H9 (cell line): ENCODE measurements at regions not wholly inside any gene's neighbourhood (a gene's known extent, or its start where the extent isn't known, plus 50 kb on each side); places are given as distances from the start of the nearest gene placed in this dataset.
"Not testable (repeated sequence)": the region's sequence is repeated elsewhere in the genome, so short reads cannot be mapped to it uniquely, and the experiment has no call there.

Source experiments
- DNase-seq: peaks from one replicate; pipeline ENCODE4 v3.0.0-alpha.2; 2017
- H2AFZ ChIP-seq: one replicate; pipeline ENCODE4 v1.6.1; 2013; ENCODE audit warnings: mild to moderate bottlenecking, low read length, control low read depth, moderate library complexity
- H2AK5ac ChIP-seq: 2 replicates; pipeline ENCODE4 v1.6.1; 2013; ENCODE audit warnings: low read length, control low read depth, mixed read lengths; ENCODE audit not compliant: insufficient read length
- H2BK120ac ChIP-seq: one replicate; pipeline ENCODE4 v1.6.1; 2013; ENCODE audit warnings: low read depth, mild to moderate bottlenecking, low read length, control low read depth, inconsistent platforms; ENCODE audit not compliant: poor library complexity, severe bottlenecking
- H2BK12ac ChIP-seq: 2 replicates; pipeline ENCODE4 v1.6.1; 2013; ENCODE audit warnings: low read length, control low read depth, mixed read lengths, low read depth; ENCODE audit not compliant: insufficient read length
- H2BK15ac ChIP-seq: 2 replicates; pipeline ENCODE4 v1.6.1; 2013; ENCODE audit warnings: low read depth, low read length, control low read depth
- H2BK20ac ChIP-seq: one replicate; pipeline ENCODE4 v1.6.1; 2013; ENCODE audit warnings: low read depth, mild to moderate bottlenecking, low read length, control low read depth, inconsistent platforms; ENCODE audit not compliant: poor library complexity, severe bottlenecking
- H2BK5ac ChIP-seq: 2 replicates; pipeline ENCODE4 v1.6.1; 2013; ENCODE audit warnings: low read length, control low read depth, mixed read lengths; ENCODE audit not compliant: insufficient read length
- H3K14ac ChIP-seq: 2 replicates; pipeline ENCODE4 v1.6.1; 2013; ENCODE audit warnings: low read length, control low read depth; ENCODE audit not compliant: insufficient read depth
- H3K18ac ChIP-seq: 2 replicates; pipeline ENCODE4 v1.6.1; 2013; ENCODE audit warnings: low read depth, mild to moderate bottlenecking, mixed read lengths, low read length, control low read depth; ENCODE audit not compliant: insufficient read length
- H3K23ac ChIP-seq: 2 replicates; pipeline ENCODE4 v1.6.1; 2013; ENCODE audit warnings: low read length, control low read depth, mixed read lengths, low read depth; ENCODE audit not compliant: insufficient read length
- H3K23me2 ChIP-seq: 2 replicates; pipeline ENCODE4 v1.6.1; 2013; ENCODE audit warnings: low read depth, mild to moderate bottlenecking, mixed read lengths, low read length, control low read depth; ENCODE audit not compliant: insufficient read length, poor library complexity, severe bottlenecking
- H3K27ac ChIP-seq: 2 replicates; pipeline ENCODE4 v1.5.1; 2013; ENCODE audit warnings: low read length, control low read depth, mixed read lengths, low read depth; ENCODE audit not compliant: insufficient read length
- H3K27me3 ChIP-seq: 2 replicates; pipeline ENCODE4 v1.6.1; 2013; ENCODE audit warnings: low read length, control low read depth, inconsistent platforms; ENCODE audit not compliant: insufficient read depth
- H3K4ac ChIP-seq: 2 replicates; pipeline ENCODE4 v1.6.1; 2013; ENCODE audit warnings: low read depth, mild to moderate bottlenecking, control low read depth, inconsistent platforms, low read length, moderate library complexity
- H3K4me1 ChIP-seq: 2 replicates; pipeline ENCODE4 v1.6.1; 2013; ENCODE audit warnings: low read length, control low read depth, inconsistent platforms; ENCODE audit not compliant: insufficient read depth
- H3K4me2 ChIP-seq: 2 replicates; pipeline ENCODE4 v1.6.1; 2013; ENCODE audit warnings: low read length, control low read depth, mixed read lengths; ENCODE audit not compliant: insufficient read length, insufficient read depth
- H3K56ac ChIP-seq: 2 replicates; pipeline ENCODE4 v1.6.1; 2013; ENCODE audit warnings: low read depth, mild to moderate bottlenecking, mixed read lengths, low read length, control low read depth; ENCODE audit not compliant: insufficient read length
- H3K79me1 ChIP-seq: 2 replicates; pipeline ENCODE4 v1.6.1; 2013; ENCODE audit warnings: low read depth, mild to moderate bottlenecking, moderate library complexity, low read length, control low read depth, inconsistent platforms; ENCODE audit not compliant: insufficient read depth, poor library complexity, severe bottlenecking
- H3K79me2 ChIP-seq: 2 replicates; pipeline ENCODE4 v1.6.1; 2013; ENCODE audit warnings: low read length, control low read depth, inconsistent platforms; ENCODE audit not compliant: insufficient read depth
- H3K9ac ChIP-seq: 2 replicates; pipeline ENCODE4 v1.6.1; 2013; ENCODE audit warnings: low read length, control low read depth, mixed read lengths; ENCODE audit not compliant: insufficient read length; ENCODE audit errors: extremely low read depth
- H3K9me3 ChIP-seq: one replicate; pipeline ENCODE4 v1.6.1; 2013; ENCODE audit warnings: low read depth, low read length, inconsistent platforms; ENCODE audit not compliant: control insufficient read depth
- H3T11ph ChIP-seq: one replicate; pipeline ENCODE4 v1.6.1; 2013; ENCODE audit warnings: mild to moderate bottlenecking, low read length, control low read depth, inconsistent platforms
- H4K20me1 ChIP-seq: one replicate; pipeline ENCODE4 v1.6.1; 2013; ENCODE audit not compliant: control insufficient read depth, insufficient read length, insufficient read depth
- H4K5ac ChIP-seq: 2 replicates; pipeline ENCODE4 v1.6.1; 2013; ENCODE audit warnings: low read depth, mild to moderate bottlenecking, mixed read lengths, low read length, control low read depth; ENCODE audit not compliant: insufficient read length
- H4K8ac ChIP-seq: replicated peaks from 2 replicates; pipeline ENCODE4 v1.6.1; 2013; ENCODE audit warnings: low read length, control low read depth, mixed read lengths, low read depth; ENCODE audit not compliant: insufficient read length
- H4K91ac ChIP-seq: 2 replicates; pipeline ENCODE4 v1.6.1; 2013; ENCODE audit warnings: low read depth, mild to moderate bottlenecking, moderate library complexity, mixed read lengths, low read length, control low read depth; ENCODE audit not compliant: insufficient read length
- H3K27ac Mint-ChIP-seq, 3 experiments: 2 replicates in 2 of 3; 3 replicates in 1 of 3; pipeline ENCODE4 v1.8.0; 2020 to 2021; ENCODE audit warnings: mixed read lengths in 3 of 3, mild to moderate bottlenecking in 1 of 3, moderate library complexity in 1 of 3
- H3K27me3 Mint-ChIP-seq: 2 replicates; pipeline ENCODE4 v1.8.0; 2021; ENCODE audit warnings: low read depth, mild to moderate bottlenecking, moderate library complexity, mixed read lengths
- H3K36me3 Mint-ChIP-seq, 3 experiments: 2 replicates in 2 of 3; 3 replicates in 1 of 3; pipeline ENCODE4 v1.8.0; 2020 to 2021; ENCODE audit warnings: low read depth in 3 of 3, mixed read lengths in 3 of 3; ENCODE audit not compliant: insufficient read depth in 1 of 3
- H3K4me1 Mint-ChIP-seq, 2 experiments: 2 replicates each; pipeline ENCODE4 v1.8.0; 2020; ENCODE audit warnings: mixed read lengths in 2 of 2
- H3K4me3 Mint-ChIP-seq, 2 experiments: 2 replicates in 1 of 2; 3 replicates in 1 of 2; pipeline ENCODE4 v1.8.0; 2020 to 2021; ENCODE audit warnings: mild to moderate bottlenecking in 2 of 2, mixed read lengths in 2 of 2, moderate library complexity in 1 of 2
- H3K9me3 Mint-ChIP-seq, 2 experiments: 2 replicates in 1 of 2; 3 replicates in 1 of 2; pipeline ENCODE4 v1.8.0; 2020; ENCODE audit warnings: mild to moderate bottlenecking in 2 of 2, mixed read lengths in 2 of 2, moderate library complexity in 1 of 2
- WGBS: extraction: QIAGEN DNeasy Blood & Tissue Kit; methylation state at CpG from one replicate; pipeline ENCODE4 v1.1.7; 2013; ENCODE audit warnings: missing lambda C conversion rate, low lambda C conversion rate, mixed read lengths; ENCODE audit not compliant: insufficient read length; ENCODE audit errors: extremely low coverage; 5-methylcytosine and 5-hydroxymethylcytosine counted together
- TF ChIP-seq, protein P1 (sequence below): fragments of 200-600 bp; sonication (generic); conservative IDR thresholded peaks from 3 replicates; pipeline ENCODE4 v1.8.0; 2021; ENCODE audit warnings: antibody characterized with exemption, mild to moderate bottlenecking

DNA sequence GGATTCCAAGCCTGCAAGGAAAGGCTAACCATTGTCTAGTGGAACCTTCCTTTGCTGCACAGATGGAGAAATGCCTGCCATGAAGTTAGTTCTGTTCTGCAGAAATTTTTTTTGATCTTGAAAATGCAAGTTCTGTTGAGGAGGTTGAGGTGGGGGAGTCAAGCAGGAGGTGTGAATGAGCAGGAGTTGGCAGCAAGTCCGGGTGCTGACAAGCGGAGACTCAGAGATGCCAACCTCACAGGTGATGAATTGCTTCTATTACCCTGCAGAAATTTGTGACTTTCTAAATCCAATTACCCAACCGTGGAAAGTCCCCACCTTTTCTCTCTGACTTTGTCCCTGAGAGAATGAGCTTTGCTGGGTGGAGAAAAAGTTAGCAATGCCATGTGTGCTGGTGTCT, 350.1 kb downstream of the DHRSX start:
- Mint-ChIP-seq H3K9me3 (peaks cover 30 to 36% of the 10 kb centered on the region in 2 experiments), H3K27ac (no peak overlapping the region), H3K36me3 (peaks cover 26 to 57% (median 35%) of the 10 kb centered on the region in 3 experiments), H3K4me1 (peaks cover 6 to 7% of the 10 kb centered on the region in 2 experiments), H3K4me3 (no peak overlapping the region; a peak in 1 of 5 replicates), H3K27me3 (no peaks in the 10 kb centered on the region; the same call in 1 of the 2 replicates)
- H3K23ac ChIP-seq, result no peak overlapping the region
- H3K14ac ChIP-seq, result no peak overlapping the region
- H3K18ac ChIP-seq, result no peak overlapping the region
- no peak overlapping the region for H2AFZ ChIP-seq
- no peak overlapping the region for H3K4me2 ChIP-seq
- no peak overlapping the region for H4K5ac ChIP-seq
- no peak overlapping the region for H2BK120ac ChIP-seq
- no peaks in the 10 kb centered on the region for H4K20me1 ChIP-seq
- H4K8ac ChIP-seq, result no peak overlapping the region
- no peaks in the 10 kb centered on the region for H3K79me1 ChIP-seq
- WGBS, result no CpG with 5 or more reads among the region's 3 CpGs
- H3K23me2 ChIP-seq, result no peaks in the 10 kb centered on the region
- H3K27ac ChIP-seq, result no peak overlapping the region
- H2BK20ac ChIP-seq, result no peak overlapping the region
- H3T11ph ChIP-seq, result no peak overlapping the region
- no peak overlapping the region for H2BK5ac ChIP-seq
- H2BK15ac ChIP-seq, result no peak overlapping the region
- TF ChIP-seq, protein P1, sequence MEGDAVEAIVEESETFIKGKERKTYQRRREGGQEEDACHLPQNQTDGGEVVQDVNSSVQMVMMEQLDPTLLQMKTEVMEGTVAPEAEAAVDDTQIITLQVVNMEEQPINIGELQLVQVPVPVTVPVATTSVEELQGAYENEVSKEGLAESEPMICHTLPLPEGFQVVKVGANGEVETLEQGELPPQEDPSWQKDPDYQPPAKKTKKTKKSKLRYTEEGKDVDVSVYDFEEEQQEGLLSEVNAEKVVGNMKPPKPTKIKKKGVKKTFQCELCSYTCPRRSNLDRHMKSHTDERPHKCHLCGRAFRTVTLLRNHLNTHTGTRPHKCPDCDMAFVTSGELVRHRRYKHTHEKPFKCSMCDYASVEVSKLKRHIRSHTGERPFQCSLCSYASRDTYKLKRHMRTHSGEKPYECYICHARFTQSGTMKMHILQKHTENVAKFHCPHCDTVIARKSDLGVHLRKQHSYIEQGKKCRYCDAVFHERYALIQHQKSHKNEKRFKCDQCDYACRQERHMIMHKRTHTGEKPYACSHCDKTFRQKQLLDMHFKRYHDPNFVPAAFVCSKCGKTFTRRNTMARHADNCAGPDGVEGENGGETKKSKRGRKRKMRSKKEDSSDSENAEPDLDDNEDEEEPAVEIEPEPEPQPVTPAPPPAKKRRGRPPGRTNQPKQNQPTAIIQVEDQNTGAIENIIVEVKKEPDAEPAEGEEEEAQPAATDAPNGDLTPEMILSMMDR, result no peak
- DNase-seq, result no peak
- H3K9me3 ChIP-seq, result peaks cover 12% of the 10 kb centered on the region
- H3K4ac ChIP-seq, result no peak overlapping the region
- H3K56ac ChIP-seq, result no peak overlapping the region
- H3K79me2 ChIP-seq, result no peaks in the 10 kb centered on the region
- no peak overlapping the region for H3K9ac ChIP-seq
- no peaks in the 10 kb centered on the region for H3K4me1 ChIP-seq
- H2AK5ac ChIP-seq, result no peak overlapping the region
- H4K91ac ChIP-seq, result no peak overlapping the region
- no peak overlapping the region for H2BK12ac ChIP-seq
- no peaks in the 10 kb centered on the region for H3K27me3 ChIP-seq

DNA sequence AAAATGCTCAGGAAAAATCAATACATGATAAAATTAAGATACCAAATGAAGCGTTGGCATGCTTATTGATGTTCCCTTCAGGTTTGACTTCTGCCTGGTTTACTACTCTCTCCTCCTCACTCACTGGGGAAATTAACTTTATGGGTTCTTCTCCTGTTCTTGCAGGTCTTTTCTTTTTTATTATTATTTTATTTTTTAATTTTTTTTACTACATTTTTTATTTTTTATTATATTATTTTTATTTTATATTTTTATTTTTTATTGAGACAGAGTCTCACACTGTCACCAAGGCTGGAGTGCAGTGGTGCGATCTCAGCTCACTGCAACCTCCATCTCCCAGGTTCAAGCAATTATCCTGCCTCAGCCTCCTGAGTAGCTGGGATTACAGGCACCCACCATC, 350.8 kb downstream of the DHRSX start:
- not testable (repeated sequence) for H2AFZ ChIP-seq, H3K79me2 ChIP-seq, H3T11ph ChIP-seq, H2BK15ac ChIP-seq, H3K23ac ChIP-seq, H3K4me3 Mint-ChIP-seq, H3K18ac ChIP-seq, H4K5ac ChIP-seq, H4K8ac ChIP-seq, H4K20me1 ChIP-seq, H3K4me2 ChIP-seq, H3K27me3 ChIP-seq, H3K27ac ChIP-seq, H3K56ac ChIP-seq, H2BK20ac ChIP-seq, H2AK5ac ChIP-seq, H3K23me2 ChIP-seq, H4K91ac ChIP-seq, H3K27ac Mint-ChIP-seq, H2BK5ac ChIP-seq, H3K4me1 ChIP-seq, H2BK120ac ChIP-seq, H3K27me3 Mint-ChIP-seq, H3K4ac ChIP-seq, H3K9ac ChIP-seq, DNase-seq, H3K79me1 ChIP-seq, H2BK12ac ChIP-seq, H3K14ac ChIP-seq
- no CpG with 5 or more reads among the region's 2 CpGs for WGBS
- H3K4me1 Mint-ChIP-seq, result peaks cover 7 to 11% of the 10 kb centered on the region in 2 experiments
- peaks cover 27 to 34% of the 10 kb centered on the region in 2 experiments for H3K9me3 Mint-ChIP-seq
- peaks cover 12% of the 10 kb centered on the region for H3K9me3 ChIP-seq
- peaks cover 24 to 50% (median 28%) of the 10 kb centered on the region in 3 experiments for H3K36me3 Mint-ChIP-seq
